ENCODE measurements at regions not wholly inside any gene's neighbourhood (a gene's known extent, or its start where the extent isn't known, plus 50 kb on each side); places are given as distances from the start of the nearest gene placed in this dataset.

- TF ChIP-seq CTCF (IDR thresholded peaks at IDR 0.05; ENCODE audit: low read depth, low read length, missing input control) (no peak), REST (IDR thresholded peaks at IDR 0.05) (no peak), JUND (IDR thresholded peaks at IDR 0.05) (no peak), RAD21 (IDR thresholded peaks at IDR 0.05) (no peak), SP1 (IDR thresholded peaks at IDR 0.05) (no peak), ZBTB33 (IDR thresholded peaks at IDR 0.05) (no peak), EGR1 (IDR thresholded peaks at IDR 0.05; ENCODE audit: low read depth in 2 of 2) (no peak), YY1 (IDR thresholded peaks at IDR 0.05) (no peak), GABPA (IDR thresholded peaks at IDR 0.05 in 1 of 2, conservative IDR thresholded peaks at IDR 0.05 in 1 of 2) (no peak)
Observed at GRCh38 chr1:188122646-188123045, 1293.9 kb downstream of the PLA2G4A start.

Measured in liver (tissue), 3 donors.